ENCODE measurements at regions not wholly inside any gene's neighbourhood (a gene's known extent, or its start where the extent isn't known, plus 50 kb on each side); places are given as distances from the start of the nearest gene placed in this dataset.

- TF ChIP-seq CTCF (IDR thresholded peaks at IDR 0.05) (no peak), POLR2A (IDR thresholded peaks at IDR 0.05) (no peak), POLR2AphosphoS5 (IDR thresholded peaks at IDR 0.05) (no peak)
Observed at GRCh38 chr11:35057926-35058668, 80.9 kb upstream of the CD44 start.
